LHCN-M2 (cell line): ENCODE measurements at regions not wholly inside any gene's neighbourhood (a gene's known extent, or its start where the extent isn't known, plus 50 kb on each side); places are given as distances from the start of the nearest gene placed in this dataset.
A peak's percentile ranks its signal among the peaks of the same experiment; 100 is the strongest.

ENCODE experiments used
- DNase-seq: peaks from one replicate; pipeline ENCODE4 v3.0.0-alpha.2; 2012; ENCODE audit warnings: low read depth

DNA sequence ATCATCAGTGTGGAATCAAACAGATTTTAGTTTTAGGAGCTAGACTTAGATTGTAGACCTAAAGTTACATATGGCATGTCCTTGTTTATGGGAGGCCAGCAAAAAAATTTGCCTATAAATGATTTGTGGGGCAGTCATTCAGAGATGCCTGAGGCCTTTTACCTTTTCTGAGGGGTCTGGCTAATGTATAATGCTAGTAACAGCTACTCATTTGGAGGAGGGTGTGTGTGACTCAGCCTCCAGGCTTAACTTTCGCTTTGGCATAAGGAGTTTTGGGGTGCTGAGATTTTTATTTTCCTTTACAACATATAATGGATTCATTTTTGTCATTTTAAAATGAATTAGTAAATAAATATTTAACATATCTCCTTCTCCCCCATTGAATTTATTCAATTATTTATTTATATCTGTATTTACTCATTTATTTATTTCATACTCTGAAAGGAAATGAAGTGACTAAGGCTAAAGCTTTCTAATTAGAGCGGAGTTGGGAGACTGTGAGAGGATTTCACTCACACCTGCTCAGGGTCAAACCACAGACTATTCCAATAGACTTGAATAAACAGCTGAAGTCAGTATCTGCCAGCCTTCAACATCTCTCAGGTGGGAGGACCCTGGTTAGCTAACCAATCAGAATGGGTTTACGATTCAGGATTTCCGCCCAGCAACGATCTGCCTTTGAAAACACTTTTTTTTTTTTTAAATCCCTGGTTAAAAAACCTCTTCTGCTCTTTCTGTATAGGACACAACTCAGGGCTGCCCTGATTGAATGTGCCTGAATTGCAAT lies 487.5 kb upstream of the SGCD start:
- peak; percentile 4 for DNase-seq

GRCh38 chr5:155844542-155844941 lies 482.4 kb upstream of the SGCD start:
- DNase-seq, result no peak

GRCh38 chr5:155850370-155850769 lies 476.6 kb upstream of the SGCD start:
- DNase-seq, result no peak

DNA sequence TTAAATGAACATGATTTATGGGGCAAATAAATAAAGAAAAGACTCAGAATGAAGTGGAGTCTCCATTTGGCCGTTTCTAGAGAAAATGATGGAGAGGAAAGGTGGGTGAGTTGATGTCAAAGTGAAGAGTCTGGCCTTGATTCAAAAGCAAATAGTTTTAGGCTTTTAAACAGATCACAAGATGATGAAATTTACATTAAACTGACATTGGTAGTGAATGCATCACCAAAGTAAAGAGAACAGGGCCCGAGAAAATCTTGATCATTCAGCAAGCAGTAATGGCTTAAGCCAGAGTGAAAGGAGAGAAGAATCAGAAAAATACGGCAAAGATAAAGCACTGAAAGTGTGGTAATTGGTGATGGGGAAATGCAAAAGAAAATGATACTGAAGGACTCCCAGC lies 460.0 kb upstream of the SGCD start:
- DNase-seq, result no peak

DNA sequence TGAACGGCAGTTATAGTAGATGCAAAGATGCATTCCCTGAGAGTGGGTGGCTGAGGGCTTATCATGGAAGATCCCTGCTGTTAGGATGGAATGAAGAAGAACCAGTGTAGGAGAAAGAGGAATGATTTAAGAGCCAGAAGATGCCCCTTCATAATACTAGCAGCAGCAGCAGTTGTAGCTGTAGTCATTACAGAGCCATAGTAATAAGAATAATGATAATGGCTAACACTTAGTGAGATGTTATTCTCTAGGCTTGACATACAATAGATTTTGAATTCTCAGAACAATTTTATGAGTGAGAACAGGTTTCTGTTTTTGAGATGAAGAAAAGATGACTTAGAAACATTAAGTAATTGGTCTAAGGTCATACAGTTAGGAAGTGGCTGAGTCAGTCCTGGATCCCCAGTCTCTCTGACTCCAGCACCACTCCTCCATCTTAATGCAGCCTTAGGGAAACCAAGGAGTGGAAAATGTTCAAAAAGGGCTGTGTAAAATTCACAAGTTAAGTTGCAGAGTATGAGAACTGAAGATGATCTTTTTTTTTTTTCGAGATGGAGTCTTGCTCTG lies 459.4 kb upstream of the SGCD start:
- DNase-seq, result no peak

- DNase-seq, result no peak
Measured at GRCh38 chr5:155870636-155871035, 456.3 kb upstream of the SGCD start.

GRCh38 chr5:155871623-155872022 lies 455.3 kb upstream of the SGCD start:
- DNase-seq, result no peak

DNA sequence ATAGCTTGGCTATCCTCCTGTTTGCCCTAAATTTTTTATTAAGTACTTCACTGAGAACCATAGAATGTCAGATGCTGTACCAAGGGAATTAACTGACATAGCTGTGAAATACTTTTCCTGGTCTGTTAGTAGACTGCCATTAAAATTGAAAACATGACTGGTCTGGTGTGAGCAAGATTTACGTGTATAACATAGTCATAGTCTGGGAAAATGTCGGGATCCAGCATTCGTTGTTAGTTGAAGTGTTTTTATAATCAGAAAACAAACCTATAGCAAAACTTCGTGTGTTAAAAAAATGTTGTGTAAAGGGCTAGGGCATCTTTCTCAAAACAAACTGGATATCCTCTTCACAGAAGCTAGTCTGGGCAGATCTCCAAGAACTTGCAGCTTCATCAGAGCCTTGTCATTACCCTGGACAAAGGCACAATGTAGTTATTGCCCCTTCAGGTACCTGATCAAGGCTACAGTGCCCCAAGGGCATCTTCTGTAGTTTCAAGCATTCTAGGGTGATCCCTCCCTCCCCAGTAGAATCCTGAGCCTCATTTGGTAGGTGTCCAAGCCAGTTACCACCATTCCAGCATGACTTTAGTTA lies 454.2 kb upstream of the SGCD start:
- no peak for DNase-seq

- DNase-seq, result no peak
Measured at GRCh38 chr5:155878991-155879575, 447.9 kb upstream of the SGCD start.

- no peak for DNase-seq
Measured at GRCh38 chr5:155884041-155884440, 442.9 kb upstream of the SGCD start.

GRCh38 chr5:155885199-155885598 lies 441.8 kb upstream of the SGCD start:
- no peak for DNase-seq

- DNase-seq, result no peak
Measured at GRCh38 chr5:155886311-155887031, 440.5 kb upstream of the SGCD start.

DNA sequence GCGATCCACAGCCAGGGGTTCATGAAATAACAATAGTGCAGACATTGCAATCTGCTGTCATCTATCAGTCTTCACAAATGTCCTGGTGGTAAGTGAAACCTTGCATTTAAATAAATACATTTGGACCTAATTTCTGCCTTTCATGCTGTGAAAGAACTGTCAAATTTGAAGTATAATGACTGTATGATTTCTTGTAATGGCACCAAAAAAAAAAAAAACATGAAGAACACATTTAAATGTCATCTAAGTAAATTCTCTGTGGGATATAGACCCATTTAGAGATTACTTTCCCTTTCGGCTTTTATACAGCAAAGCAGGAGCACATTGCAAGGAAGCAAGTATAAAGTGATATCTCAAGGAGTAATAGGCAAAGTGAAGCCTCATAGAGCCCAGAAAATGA lies 431.5 kb upstream of the SGCD start:
- DNase-seq, result no peak

DNA sequence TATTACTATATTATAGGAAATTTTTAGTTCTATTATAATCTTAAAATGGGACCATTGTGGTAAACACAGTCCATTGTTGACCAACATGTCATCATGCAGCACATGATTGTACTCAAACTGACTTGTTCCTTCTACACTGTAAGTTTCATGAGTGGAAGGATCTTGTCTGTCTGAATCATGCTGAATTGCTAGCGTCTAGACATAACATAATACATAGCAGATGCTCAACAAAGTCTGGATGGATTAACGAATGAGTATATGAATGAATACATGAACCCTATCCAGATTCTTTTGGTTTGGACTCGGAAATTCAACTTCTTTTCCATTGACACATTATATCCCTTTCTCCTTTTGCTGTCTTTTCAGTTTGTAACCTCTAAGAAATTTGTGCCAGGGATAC lies 429.2 kb upstream of the SGCD start:
- DNase-seq, result no peak

DNA sequence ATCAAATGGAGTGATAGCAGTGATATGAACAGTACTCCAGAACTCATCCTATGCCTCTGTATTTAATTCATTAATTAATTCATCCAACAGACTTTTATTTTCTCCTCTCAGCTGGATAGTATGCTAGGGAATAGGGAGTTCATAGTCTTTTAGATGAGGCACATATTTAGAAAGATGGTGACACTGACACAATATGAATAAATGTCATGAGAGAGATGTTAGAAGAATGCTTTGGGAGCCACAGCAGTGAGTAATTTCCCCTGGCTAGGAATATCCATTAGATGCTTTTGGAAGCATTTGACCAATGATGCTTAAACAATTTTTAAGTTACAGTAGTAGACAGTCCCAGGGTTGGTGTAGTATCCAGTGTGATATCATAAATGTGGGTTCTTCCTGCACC lies 428.7 kb upstream of the SGCD start:
- no peak for DNase-seq

DNA sequence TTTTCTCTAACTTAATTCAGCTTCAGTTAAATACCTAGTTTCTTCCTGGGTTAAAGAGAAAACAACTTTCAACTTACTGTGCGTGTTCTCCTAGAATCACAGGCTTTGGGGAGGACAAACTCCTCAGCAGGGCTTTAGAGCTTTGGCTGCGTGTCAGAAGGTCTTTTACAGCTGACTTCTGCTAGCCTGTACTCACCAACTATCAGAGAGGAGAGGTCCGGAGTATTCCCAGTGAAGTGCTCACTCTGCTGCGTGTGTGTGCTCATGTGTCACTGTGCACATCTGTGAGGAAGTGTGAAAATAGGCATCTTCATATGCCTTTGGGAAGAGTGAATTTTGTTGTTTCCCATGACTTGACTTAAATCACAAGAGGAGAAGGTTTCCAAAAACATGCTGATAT lies 423.2 kb upstream of the SGCD start:
- no peak for DNase-seq

DNA sequence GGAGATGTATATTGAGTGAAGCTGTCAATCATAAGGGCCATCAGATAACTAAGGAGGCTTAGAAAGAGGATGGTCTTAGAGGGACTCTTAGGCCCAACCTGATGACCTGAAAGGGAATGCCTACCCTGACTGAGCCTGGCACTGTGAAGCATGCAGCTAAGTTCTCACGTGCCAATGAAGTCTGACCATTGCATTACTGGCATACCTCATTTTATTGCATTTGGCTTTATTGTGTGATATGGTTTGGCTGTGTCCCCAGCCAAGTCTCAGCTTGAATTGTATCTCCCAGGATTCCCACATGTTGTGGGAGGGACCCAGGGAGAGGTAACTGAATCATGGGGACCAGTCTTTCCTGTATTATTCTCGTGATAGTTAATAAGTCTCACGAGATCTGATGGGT lies 421.6 kb upstream of the SGCD start:
- no peak for DNase-seq

DNA sequence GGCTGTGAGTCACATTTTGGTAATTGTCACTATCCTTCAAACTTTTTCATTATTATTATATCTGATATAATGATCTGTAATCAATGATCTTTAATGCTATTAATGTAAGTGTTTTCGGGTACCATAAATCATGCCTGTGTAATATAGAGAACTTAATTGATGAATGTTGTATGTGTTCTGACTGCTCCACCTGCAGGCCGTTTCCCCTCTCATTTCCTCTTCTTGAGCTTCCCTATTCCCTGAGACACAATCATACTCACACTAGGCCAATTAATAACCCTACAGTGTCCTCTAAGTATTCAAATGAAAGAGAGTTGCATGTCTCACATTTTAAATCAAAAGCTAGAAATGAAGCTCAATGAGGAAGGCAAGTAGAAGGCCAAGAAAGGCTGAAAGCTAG lies 420.9 kb upstream of the SGCD start:
- no peak for DNase-seq

GRCh38 chr5:155908543-155908942 lies 418.4 kb upstream of the SGCD start:
- DNase-seq, result no peak

DNA sequence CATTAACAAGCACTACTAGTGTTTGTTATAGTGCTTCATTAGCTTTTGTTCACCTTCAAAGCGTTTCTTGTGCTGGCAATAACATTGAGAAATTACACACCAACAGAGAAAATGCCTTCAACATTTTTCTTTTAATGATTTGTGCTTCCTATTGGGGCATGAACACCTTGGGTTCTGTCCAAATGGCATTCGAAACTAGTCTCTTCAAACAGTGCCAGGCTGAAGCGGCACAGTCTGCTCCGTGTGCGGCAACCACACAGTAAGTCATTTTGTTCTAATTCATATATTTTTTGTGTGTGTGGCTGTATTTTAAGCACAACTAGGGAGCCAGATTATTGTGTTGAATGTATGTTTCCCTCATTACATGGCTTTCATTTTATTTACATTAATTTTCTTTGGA lies 414.7 kb upstream of the SGCD start:
- DNase-seq, result no peak

GRCh38 chr5:155914766-155915165 lies 412.2 kb upstream of the SGCD start:
- DNase-seq, result no peak

DNA sequence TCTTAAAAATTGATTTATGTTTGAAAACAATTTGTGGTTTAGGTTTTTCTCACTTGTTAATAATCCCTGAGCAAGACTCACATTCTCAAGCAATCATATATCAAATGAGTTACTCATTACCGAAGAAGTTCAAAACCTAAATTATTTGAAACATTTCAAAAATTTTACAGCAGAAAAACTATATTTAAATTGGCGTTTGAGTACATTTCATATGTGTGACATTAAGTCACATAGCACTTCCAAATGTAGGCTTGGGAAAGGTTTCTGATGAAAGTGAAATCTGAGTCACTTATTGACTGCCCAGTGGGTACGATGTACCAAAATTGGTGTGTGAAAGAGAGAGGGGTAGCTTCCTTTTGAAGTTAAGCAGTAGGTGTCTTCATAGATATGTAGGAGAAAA lies 411.4 kb upstream of the SGCD start:
- no peak for DNase-seq
